ENCODE measurements at regions not wholly inside any gene's neighbourhood (a gene's known extent, or its start where the extent isn't known, plus 50 kb on each side); places are given as distances from the start of the nearest gene placed in this dataset.
"Not testable (repeated sequence)": the region's sequence is repeated elsewhere in the genome, so short reads cannot be mapped to it uniquely, and the experiment has no call there.

DNA sequence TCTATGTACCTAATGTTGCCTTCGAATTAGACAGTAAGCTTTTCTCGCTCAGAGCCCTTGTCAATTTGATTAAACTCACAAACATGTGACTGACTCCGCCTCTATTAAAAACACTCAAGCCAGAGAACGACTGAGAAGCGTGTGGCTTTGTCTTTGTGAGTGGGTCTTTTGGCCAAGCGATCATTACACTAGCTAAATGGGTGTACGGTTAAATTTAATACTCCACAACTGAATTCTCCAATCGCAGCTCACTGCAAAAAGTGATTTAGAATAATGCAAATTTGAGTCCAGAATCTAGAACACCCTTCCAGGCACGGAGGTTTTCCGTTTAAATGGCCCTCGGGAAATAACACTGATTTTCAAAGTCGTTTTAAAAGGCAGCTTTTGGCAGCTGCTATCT, 253.7 kb downstream of the EFCAB11 start:
- Histone ChIP-seq H3K4me3 (ENCODE audit: low read depth, low read length) (peak overlapping the region; percentile 61), H3K4me1 (peaks cover 5% of the 10 kb centered on the region), H3K4me2 (ENCODE audit: low read length) (peak overlapping the region; percentile 79), H3K9me3 (ENCODE audit: control insufficient read depth, low read length) (no peaks in the 10 kb centered on the region), H2AFZ (peak overlapping the region; percentile 96), H3K79me2 (no peaks in the 10 kb centered on the region), H3K36me3 (ENCODE audit: control insufficient read depth, insufficient read depth, low read length) (no peaks in the 10 kb centered on the region), H3K27ac (peak overlapping the region; percentile 8), H3K27me3 (ENCODE audit: control insufficient read depth, insufficient read depth, low read length) (no peaks in the 10 kb centered on the region), H3K9ac (no peak overlapping the region)
- TF ChIP-seq, protein P1, sequence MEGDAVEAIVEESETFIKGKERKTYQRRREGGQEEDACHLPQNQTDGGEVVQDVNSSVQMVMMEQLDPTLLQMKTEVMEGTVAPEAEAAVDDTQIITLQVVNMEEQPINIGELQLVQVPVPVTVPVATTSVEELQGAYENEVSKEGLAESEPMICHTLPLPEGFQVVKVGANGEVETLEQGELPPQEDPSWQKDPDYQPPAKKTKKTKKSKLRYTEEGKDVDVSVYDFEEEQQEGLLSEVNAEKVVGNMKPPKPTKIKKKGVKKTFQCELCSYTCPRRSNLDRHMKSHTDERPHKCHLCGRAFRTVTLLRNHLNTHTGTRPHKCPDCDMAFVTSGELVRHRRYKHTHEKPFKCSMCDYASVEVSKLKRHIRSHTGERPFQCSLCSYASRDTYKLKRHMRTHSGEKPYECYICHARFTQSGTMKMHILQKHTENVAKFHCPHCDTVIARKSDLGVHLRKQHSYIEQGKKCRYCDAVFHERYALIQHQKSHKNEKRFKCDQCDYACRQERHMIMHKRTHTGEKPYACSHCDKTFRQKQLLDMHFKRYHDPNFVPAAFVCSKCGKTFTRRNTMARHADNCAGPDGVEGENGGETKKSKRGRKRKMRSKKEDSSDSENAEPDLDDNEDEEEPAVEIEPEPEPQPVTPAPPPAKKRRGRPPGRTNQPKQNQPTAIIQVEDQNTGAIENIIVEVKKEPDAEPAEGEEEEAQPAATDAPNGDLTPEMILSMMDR (IDR thresholded peaks at IDR 0.05) = no peak

DNA sequence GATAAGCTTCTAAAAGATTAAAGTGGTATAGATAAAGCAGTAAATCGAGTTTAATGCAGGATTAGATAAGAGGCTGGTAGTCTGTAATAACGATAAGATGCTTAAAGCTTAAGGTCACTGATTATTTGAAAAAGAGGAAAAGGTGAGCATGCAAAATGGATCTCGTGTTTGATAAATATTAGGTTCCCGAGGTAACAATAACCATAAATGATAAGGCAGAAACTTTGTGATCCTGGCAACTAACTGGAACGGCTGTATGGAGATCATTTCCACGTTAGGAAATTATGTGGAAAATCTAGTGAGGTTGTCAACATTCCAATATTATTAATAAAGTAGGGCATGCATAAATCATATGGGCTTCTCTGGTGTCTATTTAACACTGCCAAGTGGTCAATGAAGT, 255.5 kb downstream of the EFCAB11 start:
- Histone ChIP-seq H3K27me3 (ENCODE audit: control insufficient read depth, insufficient read depth, low read length) (no peaks in the 10 kb centered on the region), H3K9ac (no peak overlapping the region), H3K4me3 (ENCODE audit: low read depth, low read length) (no peak overlapping the region), H3K27ac (no peak overlapping the region), H3K36me3 (ENCODE audit: control insufficient read depth, insufficient read depth, low read length) (no peaks in the 10 kb centered on the region), H3K4me1 (peaks cover 5% of the 10 kb centered on the region), H2AFZ (no peak overlapping the region), H3K9me3 (ENCODE audit: control insufficient read depth, low read length) (no peaks in the 10 kb centered on the region), H3K79me2 (no peaks in the 10 kb centered on the region), H3K4me2 (ENCODE audit: low read length) (no peak overlapping the region)
- TF ChIP-seq, protein P1 (IDR thresholded peaks at IDR 0.05) = no peak

DNA sequence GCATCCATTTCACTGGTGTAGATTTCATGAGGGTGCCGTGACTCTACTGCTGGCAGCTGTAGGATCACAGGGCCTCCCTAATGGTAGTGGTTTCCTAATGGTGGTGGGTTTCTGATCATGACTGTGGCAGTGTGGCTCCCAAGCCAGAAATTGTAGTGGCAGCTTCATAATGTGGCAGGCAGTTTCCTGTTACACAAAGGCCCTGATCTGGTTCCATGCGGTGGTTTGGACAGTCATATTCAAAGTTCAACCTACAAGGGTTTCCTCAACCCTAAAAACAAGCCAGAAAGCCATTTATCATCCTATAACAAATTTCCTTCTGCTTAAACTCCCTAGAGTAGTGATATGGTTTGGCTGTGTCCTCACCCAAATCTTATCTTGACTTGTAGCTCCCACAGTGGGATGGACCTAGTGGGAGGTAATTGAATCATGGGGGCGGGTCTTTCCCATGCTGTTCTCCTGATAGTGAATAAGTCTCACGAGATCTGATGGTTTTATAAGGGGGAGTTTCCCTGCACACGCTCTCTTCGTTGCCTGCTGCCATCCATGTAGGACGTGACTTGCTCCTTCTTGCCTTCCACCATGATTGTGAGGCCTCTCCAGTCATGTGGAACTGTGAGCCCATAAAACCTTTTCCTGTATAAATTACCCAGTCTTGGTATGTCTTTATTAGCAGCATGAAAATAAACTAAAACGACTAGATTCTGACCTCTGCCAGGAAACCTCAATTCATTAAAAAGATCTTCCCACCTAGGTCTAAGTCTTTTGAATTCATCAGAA, 257.1 kb downstream of the EFCAB11 start:
- H3K79me2 ChIP-seq = no peaks in the 10 kb centered on the region
- TF ChIP-seq, protein P1 (IDR thresholded peaks at IDR 0.05) = no peak
- H2AFZ ChIP-seq = no peak overlapping the region
- no peaks in the 10 kb centered on the region for H3K27me3 ChIP-seq (ENCODE audit: control insufficient read depth, insufficient read depth, low read length)
- no peaks in the 10 kb centered on the region for H3K9me3 ChIP-seq (ENCODE audit: control insufficient read depth, low read length)
- H3K4me2 ChIP-seq (ENCODE audit: low read length) = no peak overlapping the region
- no peak overlapping the region for H3K27ac ChIP-seq
- H3K36me3 ChIP-seq (ENCODE audit: control insufficient read depth, insufficient read depth, low read length) = no peaks in the 10 kb centered on the region
- H3K4me3 ChIP-seq (ENCODE audit: low read depth, low read length) = no peak overlapping the region
- no peak overlapping the region for H3K9ac ChIP-seq
- peaks cover 5% of the 10 kb centered on the region for H3K4me1 ChIP-seq

DNA sequence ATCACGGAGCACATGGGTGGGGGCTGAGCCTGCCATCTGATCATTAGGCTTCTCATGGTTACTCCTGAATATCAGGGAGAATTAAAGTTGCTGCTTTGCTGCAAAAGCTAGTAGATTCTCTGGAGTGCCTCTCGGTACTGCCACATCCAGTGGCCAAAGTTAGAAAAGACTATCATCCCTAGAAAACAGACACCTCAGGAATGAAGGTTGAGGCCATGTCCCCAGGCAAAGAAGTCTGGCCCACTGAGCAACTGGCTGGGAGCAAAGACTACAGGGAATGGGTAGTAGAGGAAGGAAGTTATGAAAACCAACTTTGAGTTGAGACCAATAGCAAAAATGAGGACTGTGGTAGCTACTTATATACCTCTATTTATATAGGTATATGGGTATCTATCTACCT, 258.7 kb downstream of the EFCAB11 start:
- Histone ChIP-seq H3K36me3 (ENCODE audit: control insufficient read depth, insufficient read depth, low read length) (no peaks in the 10 kb centered on the region), H3K9me3 (ENCODE audit: control insufficient read depth, low read length) (no peaks in the 10 kb centered on the region), H3K9ac (no peak overlapping the region), H3K27ac (no peak overlapping the region), H3K4me2 (ENCODE audit: low read length) (no peak overlapping the region), H3K4me3 (ENCODE audit: low read depth, low read length) (no peak overlapping the region), H3K4me1 (no peaks in the 10 kb centered on the region), H2AFZ (peak overlapping the region; percentile 17), H3K79me2 (no peaks in the 10 kb centered on the region), H3K27me3 (ENCODE audit: control insufficient read depth, insufficient read depth, low read length) (no peaks in the 10 kb centered on the region)
- TF ChIP-seq, protein P1 (IDR thresholded peaks at IDR 0.05) = no peak

DNA sequence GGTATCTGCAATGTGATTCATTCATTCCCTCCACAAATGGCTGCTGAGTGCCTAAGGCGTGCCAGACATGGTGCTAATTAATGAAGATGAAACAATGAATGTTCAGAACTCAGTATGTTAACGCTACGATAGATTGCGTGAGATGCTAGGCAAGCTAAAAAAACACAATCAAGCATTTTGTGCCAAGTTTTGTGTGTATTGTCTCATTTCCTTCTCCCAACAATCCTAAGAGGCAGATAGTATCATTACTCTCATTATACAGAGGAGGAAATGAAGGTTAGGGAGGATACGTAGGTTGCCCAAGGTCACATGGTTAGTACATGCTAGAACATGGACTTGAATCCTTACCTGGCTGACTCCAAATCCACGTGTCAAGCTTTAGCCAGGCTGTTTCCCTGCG, 264.4 kb downstream of the EFCAB11 start:
- no peaks in the 10 kb centered on the region for H3K27me3 ChIP-seq (ENCODE audit: control insufficient read depth, insufficient read depth, low read length)
- H3K9ac ChIP-seq = no peak overlapping the region
- no peaks in the 10 kb centered on the region for H3K4me1 ChIP-seq
- no peaks in the 10 kb centered on the region for H3K36me3 ChIP-seq (ENCODE audit: control insufficient read depth, insufficient read depth, low read length)
- no peaks in the 10 kb centered on the region for H3K79me2 ChIP-seq
- no peak overlapping the region for H2AFZ ChIP-seq
- no peak overlapping the region for H3K4me2 ChIP-seq (ENCODE audit: low read length)
- TF ChIP-seq, protein P1 (IDR thresholded peaks at IDR 0.05) = no peak
- H3K9me3 ChIP-seq (ENCODE audit: control insufficient read depth, low read length) = no peaks in the 10 kb centered on the region
- no peak overlapping the region for H3K4me3 ChIP-seq (ENCODE audit: low read depth, low read length)
- H3K27ac ChIP-seq = no peak overlapping the region

DNA sequence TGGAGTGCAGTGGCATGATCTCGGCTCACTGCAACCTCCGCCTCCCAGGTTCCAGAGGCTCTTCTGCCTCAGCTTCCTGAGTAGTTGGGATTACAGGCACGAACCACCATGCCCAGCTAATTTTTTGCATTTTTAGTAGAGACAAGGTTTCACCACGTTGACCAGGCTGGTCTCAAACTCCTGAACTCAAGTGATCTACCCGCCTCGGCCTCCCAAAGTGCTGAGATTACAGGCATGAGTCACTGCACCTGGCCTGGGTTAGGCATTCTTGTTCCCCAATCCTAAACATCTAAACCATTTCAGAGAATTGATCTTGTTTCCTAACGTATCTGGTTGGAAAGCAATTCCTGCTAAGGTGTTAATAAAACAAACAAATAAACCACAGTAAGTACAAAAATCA, 264.8 kb downstream of the EFCAB11 start:
- not testable (repeated sequence) for H3K4me1 ChIP-seq; H3K79me2 ChIP-seq; H3K27me3 ChIP-seq (ENCODE audit: control insufficient read depth, insufficient read depth, low read length); H3K4me3 ChIP-seq (ENCODE audit: low read depth, low read length); H3K9ac ChIP-seq; H3K9me3 ChIP-seq (ENCODE audit: control insufficient read depth, low read length); H3K27ac ChIP-seq; H2AFZ ChIP-seq; H3K36me3 ChIP-seq (ENCODE audit: control insufficient read depth, insufficient read depth, low read length); H3K4me2 ChIP-seq (ENCODE audit: low read length)
